H9 (cell line): ENCODE measurements at regions not wholly inside any gene's neighbourhood (a gene's known extent, or its start where the extent isn't known, plus 50 kb on each side); places are given as distances from the start of the nearest gene placed in this dataset.

Source experiments
- DNase-seq: peaks from one replicate; pipeline ENCODE4 v3.0.0-alpha.2; 2017
- H2AFZ ChIP-seq: one replicate; pipeline ENCODE4 v1.6.1; 2013; ENCODE audit warnings: mild to moderate bottlenecking, low read length, control low read depth, moderate library complexity
- H2AK5ac ChIP-seq: 2 replicates; pipeline ENCODE4 v1.6.1; 2013; ENCODE audit warnings: low read length, control low read depth, mixed read lengths; ENCODE audit not compliant: insufficient read length
- H2BK120ac ChIP-seq: one replicate; pipeline ENCODE4 v1.6.1; 2013; ENCODE audit warnings: low read depth, mild to moderate bottlenecking, low read length, control low read depth, inconsistent platforms; ENCODE audit not compliant: poor library complexity, severe bottlenecking
- H2BK12ac ChIP-seq: 2 replicates; pipeline ENCODE4 v1.6.1; 2013; ENCODE audit warnings: low read length, control low read depth, mixed read lengths, low read depth; ENCODE audit not compliant: insufficient read length
- H2BK15ac ChIP-seq: 2 replicates; pipeline ENCODE4 v1.6.1; 2013; ENCODE audit warnings: low read depth, low read length, control low read depth
- H2BK20ac ChIP-seq: one replicate; pipeline ENCODE4 v1.6.1; 2013; ENCODE audit warnings: low read depth, mild to moderate bottlenecking, low read length, control low read depth, inconsistent platforms; ENCODE audit not compliant: poor library complexity, severe bottlenecking
- H2BK5ac ChIP-seq: 2 replicates; pipeline ENCODE4 v1.6.1; 2013; ENCODE audit warnings: low read length, control low read depth, mixed read lengths; ENCODE audit not compliant: insufficient read length
- H3K14ac ChIP-seq: 2 replicates; pipeline ENCODE4 v1.6.1; 2013; ENCODE audit warnings: low read length, control low read depth; ENCODE audit not compliant: insufficient read depth
- H3K18ac ChIP-seq: 2 replicates; pipeline ENCODE4 v1.6.1; 2013; ENCODE audit warnings: low read depth, mild to moderate bottlenecking, mixed read lengths, low read length, control low read depth; ENCODE audit not compliant: insufficient read length
- H3K23ac ChIP-seq: 2 replicates; pipeline ENCODE4 v1.6.1; 2013; ENCODE audit warnings: low read length, control low read depth, mixed read lengths, low read depth; ENCODE audit not compliant: insufficient read length
- H3K23me2 ChIP-seq: 2 replicates; pipeline ENCODE4 v1.6.1; 2013; ENCODE audit warnings: low read depth, mild to moderate bottlenecking, mixed read lengths, low read length, control low read depth; ENCODE audit not compliant: insufficient read length, poor library complexity, severe bottlenecking
- H3K27ac ChIP-seq: 2 replicates; pipeline ENCODE4 v1.5.1; 2013; ENCODE audit warnings: low read length, control low read depth, mixed read lengths, low read depth; ENCODE audit not compliant: insufficient read length
- H3K27me3 ChIP-seq: 2 replicates; pipeline ENCODE4 v1.6.1; 2013; ENCODE audit warnings: low read length, control low read depth, inconsistent platforms; ENCODE audit not compliant: insufficient read depth
- H3K4ac ChIP-seq: 2 replicates; pipeline ENCODE4 v1.6.1; 2013; ENCODE audit warnings: low read depth, mild to moderate bottlenecking, control low read depth, inconsistent platforms, low read length, moderate library complexity
- H3K4me1 ChIP-seq: 2 replicates; pipeline ENCODE4 v1.6.1; 2013; ENCODE audit warnings: low read length, control low read depth, inconsistent platforms; ENCODE audit not compliant: insufficient read depth
- H3K4me2 ChIP-seq: 2 replicates; pipeline ENCODE4 v1.6.1; 2013; ENCODE audit warnings: low read length, control low read depth, mixed read lengths; ENCODE audit not compliant: insufficient read length, insufficient read depth
- H3K56ac ChIP-seq: 2 replicates; pipeline ENCODE4 v1.6.1; 2013; ENCODE audit warnings: low read depth, mild to moderate bottlenecking, mixed read lengths, low read length, control low read depth; ENCODE audit not compliant: insufficient read length
- H3K79me1 ChIP-seq: 2 replicates; pipeline ENCODE4 v1.6.1; 2013; ENCODE audit warnings: low read depth, mild to moderate bottlenecking, moderate library complexity, low read length, control low read depth, inconsistent platforms; ENCODE audit not compliant: insufficient read depth, poor library complexity, severe bottlenecking
- H3K79me2 ChIP-seq: 2 replicates; pipeline ENCODE4 v1.6.1; 2013; ENCODE audit warnings: low read length, control low read depth, inconsistent platforms; ENCODE audit not compliant: insufficient read depth
- H3K9ac ChIP-seq: 2 replicates; pipeline ENCODE4 v1.6.1; 2013; ENCODE audit warnings: low read length, control low read depth, mixed read lengths; ENCODE audit not compliant: insufficient read length; ENCODE audit errors: extremely low read depth
- H3K9me3 ChIP-seq: one replicate; pipeline ENCODE4 v1.6.1; 2013; ENCODE audit warnings: low read depth, low read length, inconsistent platforms; ENCODE audit not compliant: control insufficient read depth
- H3T11ph ChIP-seq: one replicate; pipeline ENCODE4 v1.6.1; 2013; ENCODE audit warnings: mild to moderate bottlenecking, low read length, control low read depth, inconsistent platforms
- H4K20me1 ChIP-seq: one replicate; pipeline ENCODE4 v1.6.1; 2013; ENCODE audit not compliant: control insufficient read depth, insufficient read length, insufficient read depth
- H4K5ac ChIP-seq: 2 replicates; pipeline ENCODE4 v1.6.1; 2013; ENCODE audit warnings: low read depth, mild to moderate bottlenecking, mixed read lengths, low read length, control low read depth; ENCODE audit not compliant: insufficient read length
- H4K8ac ChIP-seq: replicated peaks from 2 replicates; pipeline ENCODE4 v1.6.1; 2013; ENCODE audit warnings: low read length, control low read depth, mixed read lengths, low read depth; ENCODE audit not compliant: insufficient read length
- H4K91ac ChIP-seq: 2 replicates; pipeline ENCODE4 v1.6.1; 2013; ENCODE audit warnings: low read depth, mild to moderate bottlenecking, moderate library complexity, mixed read lengths, low read length, control low read depth; ENCODE audit not compliant: insufficient read length
- H3K27ac Mint-ChIP-seq, 3 experiments: 2 replicates in 2 of 3; 3 replicates in 1 of 3; pipeline ENCODE4 v1.8.0; 2020 to 2021; ENCODE audit warnings: mixed read lengths in 3 of 3, mild to moderate bottlenecking in 1 of 3, moderate library complexity in 1 of 3
- H3K27me3 Mint-ChIP-seq: 2 replicates; pipeline ENCODE4 v1.8.0; 2021; ENCODE audit warnings: low read depth, mild to moderate bottlenecking, moderate library complexity, mixed read lengths
- H3K36me3 Mint-ChIP-seq, 3 experiments: 2 replicates in 2 of 3; 3 replicates in 1 of 3; pipeline ENCODE4 v1.8.0; 2020 to 2021; ENCODE audit warnings: low read depth in 3 of 3, mixed read lengths in 3 of 3; ENCODE audit not compliant: insufficient read depth in 1 of 3
- H3K4me1 Mint-ChIP-seq, 2 experiments: 2 replicates each; pipeline ENCODE4 v1.8.0; 2020; ENCODE audit warnings: mixed read lengths in 2 of 2
- H3K4me3 Mint-ChIP-seq, 2 experiments: 2 replicates in 1 of 2; 3 replicates in 1 of 2; pipeline ENCODE4 v1.8.0; 2020 to 2021; ENCODE audit warnings: mild to moderate bottlenecking in 2 of 2, mixed read lengths in 2 of 2, moderate library complexity in 1 of 2
- H3K9me3 Mint-ChIP-seq, 2 experiments: 2 replicates in 1 of 2; 3 replicates in 1 of 2; pipeline ENCODE4 v1.8.0; 2020; ENCODE audit warnings: mild to moderate bottlenecking in 2 of 2, mixed read lengths in 2 of 2, moderate library complexity in 1 of 2
- CTCF ChIP-seq: fragments of 200-600 bp; sonication (generic); conservative IDR thresholded peaks from 3 replicates; pipeline ENCODE4 v1.8.0; 2021; ENCODE audit warnings: antibody characterized with exemption, mild to moderate bottlenecking

DNA sequence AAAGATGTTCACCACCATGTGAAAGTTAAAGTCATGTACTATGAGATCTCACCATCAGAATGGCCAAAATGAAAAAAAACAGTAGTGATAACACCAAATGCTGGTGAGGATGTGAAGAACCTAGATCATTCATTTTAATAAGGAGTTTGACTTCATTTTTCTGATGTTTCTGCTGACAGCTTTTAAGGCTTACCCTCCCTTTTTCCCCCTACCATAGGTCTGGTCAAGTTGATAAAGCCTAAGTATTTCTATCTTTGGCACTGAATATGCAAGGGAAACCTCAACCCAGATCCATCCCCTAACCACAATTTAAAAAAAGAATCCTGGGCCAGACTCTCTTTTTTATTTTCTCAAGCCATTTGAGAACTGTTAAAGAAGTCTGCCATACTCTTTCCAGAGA lies 689.6 kb upstream of the FOXG1 start:
- no peak overlapping the region for H3K9ac ChIP-seq
- no peaks in the 10 kb centered on the region for H3K27me3 ChIP-seq
- Mint-ChIP-seq H3K9me3 (no peaks in the 10 kb centered on the region; a peak in 1 of 5 replicates), H3K27me3 (no peaks in the 10 kb centered on the region), H3K4me1 (peaks cover 0 to 3% of the 10 kb centered on the region in 2 experiments; a peak in 2 of 4 replicates), H3K27ac (no peak overlapping the region), H3K4me3 (no peak overlapping the region), H3K36me3 (no peaks in the 10 kb centered on the region; a peak in 2 of 7 replicates)
- H2AK5ac ChIP-seq, result no peak overlapping the region
- H4K8ac ChIP-seq, result no peak overlapping the region
- H3K23ac ChIP-seq, result no peak overlapping the region
- no peak overlapping the region for H3K56ac ChIP-seq
- H4K20me1 ChIP-seq, result no peaks in the 10 kb centered on the region
- no peaks in the 10 kb centered on the region for H3K23me2 ChIP-seq
- H3K79me1 ChIP-seq, result no peaks in the 10 kb centered on the region
- no peaks in the 10 kb centered on the region for H3K4me1 ChIP-seq
- no peak overlapping the region for H3K4me2 ChIP-seq
- H3K4ac ChIP-seq, result no peak overlapping the region
- H3T11ph ChIP-seq, result no peak overlapping the region
- no peak overlapping the region for H2BK15ac ChIP-seq
- no peak overlapping the region for H2AFZ ChIP-seq
- no peaks in the 10 kb centered on the region for H3K9me3 ChIP-seq
- no peak overlapping the region for H3K14ac ChIP-seq
- no peak overlapping the region for H4K5ac ChIP-seq
- no peak overlapping the region for H3K18ac ChIP-seq
- DNase-seq, result no peak
- no peak overlapping the region for H3K27ac ChIP-seq
- no peaks in the 10 kb centered on the region for H3K79me2 ChIP-seq
- H2BK120ac ChIP-seq, result no peak overlapping the region
- no peak overlapping the region for H2BK5ac ChIP-seq
- no peak overlapping the region for H2BK20ac ChIP-seq
- no peak overlapping the region for H4K91ac ChIP-seq
- no peak for TF ChIP-seq CTCF
- no peak overlapping the region for H2BK12ac ChIP-seq
